ENCODE measurements at regions not wholly inside any gene's neighbourhood (a gene's known extent, or its start where the extent isn't known, plus 50 kb on each side); places are given as distances from the start of the nearest gene placed in this dataset.

DNA sequence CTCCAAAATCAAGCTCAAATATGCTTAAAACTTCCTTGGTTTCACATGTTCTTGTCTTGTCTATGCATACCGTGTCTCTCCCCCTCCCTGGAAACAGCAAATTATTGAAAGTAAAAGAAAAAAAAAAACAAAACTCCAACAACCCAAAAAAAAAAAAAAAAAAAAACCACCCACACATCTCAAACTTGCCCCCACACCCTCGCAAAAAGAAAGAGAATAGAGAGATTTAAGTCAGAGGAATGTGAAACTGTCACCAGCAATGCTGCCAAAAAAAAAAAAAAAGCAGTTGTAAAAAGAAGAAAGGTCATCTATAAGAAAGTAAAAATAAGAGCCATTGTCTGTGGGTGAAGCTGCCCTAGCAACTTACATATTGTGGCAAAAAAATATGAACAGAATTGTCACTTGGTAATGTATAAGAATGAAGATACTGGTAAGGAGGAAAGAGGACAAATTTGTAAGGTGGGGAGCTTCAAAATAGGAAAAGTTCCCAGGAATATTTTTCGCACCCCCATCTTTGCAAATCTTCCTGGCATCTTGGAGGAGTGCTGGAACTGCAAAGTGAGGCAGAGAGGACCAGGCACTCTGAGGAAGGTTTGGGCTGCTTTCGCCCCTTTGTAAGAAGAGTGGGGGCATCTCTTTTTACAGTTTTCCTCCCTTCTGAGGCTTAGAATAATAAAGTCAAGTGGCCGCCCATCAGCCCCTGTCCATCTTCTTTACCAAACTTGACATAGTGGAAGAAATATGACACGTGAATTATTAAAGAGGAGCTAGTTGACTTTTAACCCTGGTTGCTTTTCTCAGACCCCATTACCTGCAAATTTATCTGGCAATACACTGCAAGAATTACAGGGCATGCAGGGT lies 81.8 kb downstream of the NR2F2 start:
- H3K27me3 ChIP-seq: peaks cover 40% of the 10 kb centered on the region
- peaks cover 12 to 23% of the 10 kb centered on the region in 2 donors for H3K4me1 ChIP-seq
- TF ChIP-seq CTCF (IDR thresholded peaks at IDR 0.05): no peak
- no peak overlapping the region for H3K27ac ChIP-seq
- DNase-seq (ENCODE audit: low spot score in 2 of 2): no peak
- H3K9me3 ChIP-seq: no peaks in the 10 kb centered on the region
- H3K4me3 ChIP-seq: no peak overlapping the region
- H3K36me3 ChIP-seq: no peaks in the 10 kb centered on the region
- intact Hi-C loops (cut with DNase I): no loop called here

- Histone ChIP-seq H3K4me1 (peaks cover 12 to 24% of the 10 kb centered on the region in 2 donors), H3K27me3 (peaks cover 39% of the 10 kb centered on the region)
- intact Hi-C loops (cut with DNase I): no loop called here
These were observed 82.4 kb downstream of the NR2F2 start for GRCh38 chr15:96412906-96413231.

DNA sequence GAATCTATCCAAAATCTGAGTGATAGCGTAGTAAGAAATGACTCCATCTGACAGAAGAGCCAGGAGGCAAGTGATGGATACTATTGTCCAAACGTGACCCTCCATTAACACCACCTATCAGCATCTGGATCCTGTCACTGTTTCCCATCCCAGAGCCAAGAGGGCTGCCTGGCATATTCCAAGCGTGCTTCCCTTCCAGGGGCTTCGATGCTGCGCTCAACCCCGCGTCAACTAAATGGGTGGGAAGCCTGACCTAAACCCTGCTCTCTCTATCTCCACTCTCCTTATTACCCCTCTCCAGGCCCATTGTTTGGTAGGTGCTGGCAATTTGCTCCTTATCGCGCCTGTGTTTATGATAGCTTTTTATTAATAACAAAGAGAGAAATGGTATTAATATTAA lies 83.2 kb downstream of the NR2F2 start:
- H3K27me3 ChIP-seq: peaks cover 31% of the 10 kb centered on the region

More at GRCh38 chr15:96412906-96413231, 82.4 kb downstream of the NR2F2 start:
- no peak for DNase-seq (ENCODE audit: low spot score in 2 of 2)
- H3K27ac ChIP-seq: no peak overlapping the region
- no peak for TF ChIP-seq CTCF (IDR thresholded peaks at IDR 0.05)
- H3K9me3 ChIP-seq: no peaks in the 10 kb centered on the region
- H3K36me3 ChIP-seq: no peaks in the 10 kb centered on the region
- no peak overlapping the region for H3K4me3 ChIP-seq

GRCh38 chr15:96414875-96415274 lies 84.4 kb downstream of the NR2F2 start:
- Histone ChIP-seq H3K36me3 (no peaks in the 10 kb centered on the region), H3K27me3 (peaks cover 19% of the 10 kb centered on the region), H3K27ac (no peak overlapping the region), H3K4me3 (no peak overlapping the region), H3K4me1 (peaks cover 5 to 13% of the 10 kb centered on the region in 2 donors), H3K9me3 (no peaks in the 10 kb centered on the region)
- no peak for DNase-seq (ENCODE audit: low spot score in 2 of 2)
- intact Hi-C loops (cut with DNase I): no loop called here
- TF ChIP-seq CTCF (IDR thresholded peaks at IDR 0.05): no peak

More for the DNA sequence above, 83.2 kb downstream of the NR2F2 start:
- Histone ChIP-seq H3K4me3 (no peak overlapping the region), H3K9me3 (no peaks in the 10 kb centered on the region), H3K4me1 (peaks cover 12 to 24% of the 10 kb centered on the region in 2 donors), H3K36me3 (no peaks in the 10 kb centered on the region), H3K27ac (no peak overlapping the region)
- intact Hi-C loops (cut with DNase I): no loop called here
- no peak for DNase-seq (ENCODE audit: low spot score in 2 of 2)
- no peak for TF ChIP-seq CTCF (IDR thresholded peaks at IDR 0.05)

GRCh38 chr15:96415513-96416217 lies 85.2 kb downstream of the NR2F2 start:
- no peak for TF ChIP-seq CTCF (IDR thresholded peaks at IDR 0.05)
- Histone ChIP-seq H3K4me1 (peaks cover 4 to 11% of the 10 kb centered on the region in 2 donors), H3K27me3 (peaks cover 13% of the 10 kb centered on the region), H3K27ac (no peak overlapping the region), H3K4me3 (peak overlapping the region in 1 of 2 donors; percentile 51), H3K36me3 (no peaks in the 10 kb centered on the region), H3K9me3 (no peaks in the 10 kb centered on the region)
- no peak for DNase-seq (ENCODE audit: low spot score in 2 of 2)
- intact Hi-C loops (cut with DNase I): no loop called here
